ENCODE measurements at regions not wholly inside any gene's neighbourhood (a gene's known extent, or its start where the extent isn't known, plus 50 kb on each side); places are given as distances from the start of the nearest gene placed in this dataset.
A peak's percentile ranks its signal among the peaks of the same experiment; 100 is the strongest.

DNA sequence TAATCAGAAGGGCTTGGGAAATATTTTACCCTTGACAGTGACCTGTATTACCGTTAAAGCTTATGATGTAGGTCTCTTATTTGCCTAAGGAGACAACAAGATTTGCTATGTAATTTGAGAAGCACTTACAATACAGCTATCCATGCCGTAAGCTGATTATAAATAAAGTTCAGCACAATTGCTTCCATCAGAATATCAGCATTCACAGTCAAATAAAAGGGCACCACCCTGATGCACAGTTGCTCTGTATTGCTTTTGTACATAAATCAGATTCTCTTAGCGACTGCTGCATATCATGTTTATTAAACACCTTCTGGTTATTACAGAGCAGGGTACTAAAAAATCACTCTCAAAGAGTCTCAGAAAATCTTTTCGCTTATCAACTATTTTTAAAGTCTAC, 67.3 kb upstream of the VRK1 start:
- Mint-ChIP-seq H3K9me3 (no peaks in the 10 kb centered on the region), H3K36me3 (ENCODE audit: insufficient read depth in 2 of 2) (no peaks in the 10 kb centered on the region), H3K4me3 (no peak overlapping the region), H3K27me3 (ENCODE audit: low read depth) (peaks cover 30% of the 10 kb centered on the region), H3K4me1 (ENCODE audit: low read depth) (no peaks in the 10 kb centered on the region), H3K27ac (no peak overlapping the region)
- DNase-seq = no peak
- ATAC-seq (replicated peaks in 1 of 2) = no peak

DNA sequence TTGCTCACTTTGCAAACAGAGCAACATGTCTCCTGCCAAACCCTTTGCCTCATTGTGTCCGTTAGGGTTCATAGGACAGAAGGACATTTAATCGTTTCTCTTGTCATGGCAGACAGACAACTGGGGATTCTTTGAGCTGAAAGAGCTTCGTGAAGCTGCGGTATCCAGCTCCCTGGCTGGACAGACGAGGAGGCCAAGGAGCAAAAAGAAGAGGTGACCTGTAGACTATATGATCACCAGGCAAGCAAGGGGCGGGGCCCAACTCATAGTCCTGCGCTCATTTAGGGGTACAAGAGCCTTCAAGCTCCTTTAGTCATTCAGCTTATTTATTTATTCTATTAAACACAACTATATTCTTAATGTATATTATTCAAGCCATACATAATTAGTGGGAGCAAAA, 66.8 kb upstream of the VRK1 start:
- no peak overlapping the region for H3K27ac Mint-ChIP-seq
- no peaks in the 10 kb centered on the region for H3K4me1 Mint-ChIP-seq (ENCODE audit: low read depth)
- DNase-seq (no peak), ATAC-seq (replicated peaks in 1 of 2) (no peak)
- peaks cover 35% of the 10 kb centered on the region for H3K27me3 Mint-ChIP-seq (ENCODE audit: low read depth)
- no peaks in the 10 kb centered on the region for H3K9me3 Mint-ChIP-seq
- H3K4me3 Mint-ChIP-seq = no peak overlapping the region
- no peaks in the 10 kb centered on the region for H3K36me3 Mint-ChIP-seq (ENCODE audit: insufficient read depth in 2 of 2)

DNA sequence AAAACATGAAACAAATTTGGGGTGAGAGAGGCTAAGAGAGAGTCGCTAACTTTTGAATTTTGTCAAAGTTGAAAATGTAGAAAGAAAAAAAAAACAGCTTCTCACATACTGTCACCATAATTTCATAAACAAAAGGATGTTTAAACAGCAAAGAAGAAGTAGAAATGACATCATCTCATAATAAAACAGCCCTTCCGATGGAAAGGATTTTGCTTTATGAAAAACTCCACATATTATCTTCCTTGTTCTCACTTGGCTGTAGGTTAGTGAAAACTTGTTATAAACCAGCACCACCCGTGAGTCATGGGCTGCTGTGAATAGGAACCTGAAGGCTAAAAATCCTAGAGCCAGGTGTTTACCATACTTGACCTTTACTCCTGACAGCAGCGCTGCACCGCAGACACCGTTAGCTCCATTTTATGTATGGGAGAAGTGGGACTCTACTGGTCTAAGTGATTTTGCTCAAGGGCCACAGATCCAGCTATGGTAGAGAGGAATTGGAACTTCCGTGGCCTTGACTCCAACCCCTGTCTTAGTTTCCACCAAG, 63.0 kb upstream of the VRK1 start:
- Mint-ChIP-seq H3K9me3 (no peaks in the 10 kb centered on the region), H3K36me3 (ENCODE audit: insufficient read depth in 2 of 2) (no peaks in the 10 kb centered on the region), H3K4me3 (no peak overlapping the region), H3K27me3 (ENCODE audit: low read depth) (peaks cover 50% of the 10 kb centered on the region), H3K4me1 (ENCODE audit: low read depth) (peaks cover under 1% of the 10 kb centered on the region), H3K27ac (no peak overlapping the region)
- no peak for DNase-seq
- no peak for ATAC-seq (replicated peaks in 1 of 2)

DNA sequence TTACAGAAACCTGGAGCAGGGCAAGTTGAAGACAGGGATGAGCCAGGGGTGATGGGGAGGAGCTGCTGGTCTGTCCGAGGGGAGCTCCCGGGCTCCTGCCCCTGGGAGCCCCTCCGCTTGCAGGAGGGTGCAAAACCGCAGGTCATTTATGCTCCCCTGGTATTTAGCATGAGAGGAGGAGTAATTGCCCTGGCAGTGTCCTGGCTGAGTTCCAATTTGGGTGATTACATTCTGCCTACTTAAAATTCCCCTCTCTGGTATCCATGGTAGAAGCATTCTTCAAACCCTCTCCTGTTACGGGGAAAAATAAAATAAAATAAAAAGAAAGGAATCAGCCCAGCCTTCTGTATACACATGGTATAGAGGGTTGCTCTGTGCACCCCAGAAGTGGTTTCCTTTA, 61.7 kb upstream of the VRK1 start:
- H3K36me3 Mint-ChIP-seq (ENCODE audit: insufficient read depth in 2 of 2) = no peaks in the 10 kb centered on the region
- ATAC-seq (replicated peaks in 1 of 2) (no peak), DNase-seq (no peak)
- no peak overlapping the region for H3K27ac Mint-ChIP-seq
- peaks cover 5% of the 10 kb centered on the region for H3K4me1 Mint-ChIP-seq (ENCODE audit: low read depth)
- H3K4me3 Mint-ChIP-seq = no peak overlapping the region
- no peaks in the 10 kb centered on the region for H3K9me3 Mint-ChIP-seq
- H3K27me3 Mint-ChIP-seq (ENCODE audit: low read depth) = peaks cover 61% of the 10 kb centered on the region

DNA sequence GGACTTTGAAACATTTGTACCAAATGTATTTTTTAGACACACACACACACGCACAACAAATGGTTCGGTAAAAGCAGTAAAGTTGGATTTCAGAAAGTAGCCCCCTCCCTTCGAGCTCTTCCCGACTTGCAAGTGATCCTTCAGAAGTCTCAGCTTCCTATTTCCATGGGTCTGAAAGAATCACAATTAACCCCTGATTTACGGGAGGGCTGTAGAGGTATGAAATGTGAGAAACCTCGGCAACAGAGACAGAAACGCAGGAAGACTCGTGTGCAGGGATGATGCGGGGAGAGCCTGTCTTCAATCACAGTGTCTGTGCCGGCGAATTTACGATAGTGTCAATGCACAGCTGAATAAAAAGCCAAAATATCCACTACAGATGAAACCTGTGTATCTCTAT, 60.7 kb upstream of the VRK1 start:
- H3K4me1 Mint-ChIP-seq (ENCODE audit: low read depth) = peaks cover 8% of the 10 kb centered on the region
- no peak for ATAC-seq (replicated peaks in 1 of 2)
- H3K9me3 Mint-ChIP-seq = no peaks in the 10 kb centered on the region
- H3K4me3 Mint-ChIP-seq = no peak overlapping the region
- H3K36me3 Mint-ChIP-seq (ENCODE audit: insufficient read depth in 2 of 2) = no peaks in the 10 kb centered on the region
- H3K27ac Mint-ChIP-seq = no peak overlapping the region
- no peak for DNase-seq
- H3K27me3 Mint-ChIP-seq (ENCODE audit: low read depth) = peaks cover 64% of the 10 kb centered on the region

DNA sequence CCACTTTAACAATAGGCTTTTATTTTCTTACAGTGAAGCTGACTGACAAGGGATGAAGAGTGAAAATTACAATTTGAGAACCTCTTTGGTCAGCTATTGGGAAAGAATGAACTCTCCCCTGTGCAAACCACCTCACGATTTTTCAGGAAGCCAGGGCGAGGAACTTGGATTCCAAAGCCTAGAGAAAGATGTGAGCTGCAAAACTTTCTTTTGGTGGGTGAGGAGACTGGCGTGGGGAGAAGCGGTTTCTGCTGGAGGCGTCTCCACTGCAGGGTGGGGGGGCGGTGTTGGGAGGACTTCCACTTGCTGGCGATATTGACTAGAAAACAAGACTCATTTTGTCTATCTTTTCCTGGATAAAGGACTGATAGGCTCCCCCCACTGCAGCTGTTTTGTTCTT, 59.3 kb upstream of the VRK1 start:
- no peaks in the 10 kb centered on the region for H3K9me3 Mint-ChIP-seq
- no peak overlapping the region for H3K4me3 Mint-ChIP-seq
- H3K36me3 Mint-ChIP-seq (ENCODE audit: insufficient read depth in 2 of 2) = peaks cover 0 to 1% of the 10 kb centered on the region in 2 donors
- H3K4me1 Mint-ChIP-seq (ENCODE audit: low read depth) = peaks cover 17% of the 10 kb centered on the region
- H3K27me3 Mint-ChIP-seq (ENCODE audit: low read depth) = peaks cover 77% of the 10 kb centered on the region
- ATAC-seq (replicated peaks in 1 of 2) (no peak), DNase-seq (no peak)
- H3K27ac Mint-ChIP-seq = no peak overlapping the region

DNA sequence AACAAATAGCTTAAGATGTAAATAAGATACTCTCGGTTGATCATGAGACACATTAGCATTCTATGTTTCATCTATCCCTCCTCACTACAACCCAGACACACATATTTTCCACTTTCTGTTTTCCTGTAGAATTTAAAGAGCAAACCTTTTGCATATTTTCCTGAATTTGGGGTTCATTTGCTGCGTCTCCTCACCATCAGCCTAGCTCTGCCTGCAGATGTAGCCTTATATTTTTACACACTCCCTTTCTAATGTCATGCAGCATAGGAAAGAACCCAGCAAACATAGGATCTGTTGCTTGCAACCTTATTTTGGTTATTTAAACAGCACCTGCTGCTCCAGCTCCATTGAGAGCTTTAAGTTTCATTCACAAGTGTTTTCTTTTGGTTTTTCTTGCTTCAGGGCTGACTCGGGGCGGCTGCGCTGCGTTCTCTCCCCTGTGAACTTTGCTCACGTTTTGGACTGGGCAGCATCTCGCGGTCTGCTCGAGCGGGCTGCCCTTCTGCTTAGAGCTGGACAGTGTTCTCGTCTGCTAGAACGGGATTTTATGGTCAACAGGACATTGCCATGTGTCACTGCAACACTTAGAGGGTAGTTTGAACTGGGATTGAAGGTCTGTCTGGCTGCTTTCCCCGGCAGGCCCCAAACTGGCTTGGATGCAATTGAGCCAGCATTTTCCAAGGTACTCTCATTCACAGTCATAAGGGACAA, 57.8 kb upstream of the VRK1 start:
- peak overlapping the region in 1 of 2 donors; percentile 12 for H3K4me3 Mint-ChIP-seq
- no peak overlapping the region for H3K27ac Mint-ChIP-seq
- no peaks in the 10 kb centered on the region for H3K9me3 Mint-ChIP-seq
- ATAC-seq (replicated peaks in 1 of 2) (no peak), DNase-seq (no peak)
- H3K4me1 Mint-ChIP-seq (ENCODE audit: low read depth) = peaks cover 17% of the 10 kb centered on the region
- peaks cover 87% of the 10 kb centered on the region for H3K27me3 Mint-ChIP-seq (ENCODE audit: low read depth)
- H3K36me3 Mint-ChIP-seq (ENCODE audit: insufficient read depth in 2 of 2) = peaks cover 0 to 1% of the 10 kb centered on the region in 2 donors

DNA sequence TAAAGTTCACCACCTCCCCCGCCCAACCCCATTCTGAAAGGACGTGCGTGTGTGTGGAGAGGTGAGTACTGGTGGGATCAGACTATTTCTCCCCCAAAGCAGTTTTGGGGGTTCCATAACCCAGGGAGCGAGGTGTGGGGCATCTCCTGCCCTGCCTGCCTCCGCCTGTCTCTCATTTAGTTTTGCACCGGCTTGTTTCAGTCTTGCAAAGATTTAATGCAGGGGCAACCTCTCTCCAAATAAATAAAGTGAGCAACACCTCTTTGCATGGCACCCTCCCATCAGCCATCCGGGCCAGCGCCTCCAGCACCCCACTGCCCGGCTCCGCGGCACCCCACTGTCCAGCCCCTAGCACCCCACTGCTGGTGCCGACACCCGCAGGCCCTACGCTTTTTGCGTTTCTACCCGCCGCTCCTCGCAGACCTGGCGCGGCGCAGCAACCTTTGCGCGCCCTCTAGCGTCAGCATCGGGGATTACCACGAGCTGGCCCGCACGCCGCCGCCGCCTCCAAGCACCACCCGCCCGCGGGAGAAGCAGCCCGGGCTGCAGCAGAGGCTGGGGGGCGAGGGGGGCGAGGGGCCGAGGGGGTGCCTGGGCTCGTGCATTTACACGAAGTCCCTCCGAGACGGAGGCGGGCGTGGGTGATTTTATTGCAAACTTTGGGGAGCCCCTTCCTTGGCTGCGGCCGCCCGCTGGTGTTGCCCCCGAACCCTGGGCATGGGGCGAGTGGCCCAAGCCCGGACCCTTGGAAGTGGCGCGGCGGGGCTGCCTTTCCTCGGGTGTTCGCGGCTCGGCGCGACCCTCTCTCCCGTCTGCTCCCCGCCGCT, 55.8 kb upstream of the VRK1 start:
- H3K36me3 Mint-ChIP-seq (ENCODE audit: insufficient read depth in 2 of 2) = peaks cover 0 to 1% of the 10 kb centered on the region in 2 donors
- no peak overlapping the region for H3K27ac Mint-ChIP-seq
- no peaks in the 10 kb centered on the region for H3K9me3 Mint-ChIP-seq
- peaks cover 17% of the 10 kb centered on the region for H3K4me1 Mint-ChIP-seq (ENCODE audit: low read depth)
- DNase-seq (peak; percentile 77 to 84), ATAC-seq (replicated peaks in 1 of 2) (peak; percentile 82 to 88)
- H3K27me3 Mint-ChIP-seq (ENCODE audit: low read depth) = peaks cover 87% of the 10 kb centered on the region
- peak overlapping the region; percentile 81 to 88 for H3K4me3 Mint-ChIP-seq

DNA sequence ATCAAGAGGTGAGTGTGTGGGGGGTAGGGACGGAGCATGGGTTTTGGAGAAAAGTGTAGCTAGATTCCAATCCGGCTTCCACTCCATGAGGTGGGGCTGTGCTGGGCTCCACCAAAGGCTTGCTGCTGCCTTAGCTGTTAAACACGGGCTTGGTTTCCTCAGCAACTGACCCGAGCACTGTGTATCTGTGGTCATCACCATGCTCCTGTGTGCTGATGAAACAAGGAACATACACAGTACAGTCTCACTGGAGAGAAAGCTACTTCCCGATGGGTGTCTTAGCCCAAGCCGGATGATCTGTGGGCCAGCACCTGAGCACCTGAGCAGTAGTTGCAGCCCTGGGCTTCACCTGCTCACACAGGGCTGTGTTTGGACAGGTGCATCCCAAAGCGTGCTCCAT, 52.9 kb upstream of the VRK1 start:
- ATAC-seq (replicated peaks in 1 of 2) (no peak), DNase-seq (no peak)
- Mint-ChIP-seq H3K36me3 (ENCODE audit: insufficient read depth in 2 of 2) (peaks cover 0 to 1% of the 10 kb centered on the region in 2 donors), H3K27ac (no peak overlapping the region), H3K4me3 (no peak overlapping the region), H3K4me1 (ENCODE audit: low read depth) (peaks cover 15% of the 10 kb centered on the region), H3K9me3 (no peaks in the 10 kb centered on the region), H3K27me3 (ENCODE audit: low read depth) (peaks cover 58% of the 10 kb centered on the region)

DNA sequence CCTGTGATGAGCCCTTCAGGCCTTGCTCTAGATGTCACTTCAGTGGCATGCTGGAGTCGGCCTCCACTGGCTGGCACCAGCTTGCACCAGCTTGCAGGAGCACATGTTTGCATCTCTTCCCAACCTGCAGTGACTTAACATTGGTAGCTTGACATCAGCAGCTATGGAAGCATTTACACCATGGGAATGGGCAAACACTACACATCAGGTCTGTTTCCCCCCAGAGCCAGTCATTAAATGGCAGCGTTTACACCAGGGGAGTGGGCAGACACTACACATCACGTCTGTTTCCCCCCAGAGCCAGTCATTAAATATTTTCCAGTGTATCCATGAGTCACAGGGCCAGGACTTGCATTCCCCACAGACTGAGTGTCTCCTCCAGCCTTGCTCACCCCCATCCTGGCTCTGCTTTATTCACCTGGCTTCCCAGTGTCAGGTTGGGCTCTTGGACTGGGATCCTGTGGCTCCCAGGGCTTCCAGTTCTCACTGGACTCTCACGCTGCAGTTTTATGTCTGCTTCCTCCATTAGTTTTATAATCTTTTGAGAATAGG, 51.6 kb upstream of the VRK1 start:
- Mint-ChIP-seq H3K36me3 (ENCODE audit: insufficient read depth in 2 of 2) (peaks cover 0 to 1% of the 10 kb centered on the region in 2 donors), H3K27me3 (ENCODE audit: low read depth) (peaks cover 48% of the 10 kb centered on the region), H3K27ac (no peak overlapping the region), H3K4me3 (no peak overlapping the region), H3K9me3 (no peaks in the 10 kb centered on the region), H3K4me1 (ENCODE audit: low read depth) (peaks cover 12% of the 10 kb centered on the region)
- DNase-seq (no peak), ATAC-seq (replicated peaks in 1 of 2) (no peak)

DNA sequence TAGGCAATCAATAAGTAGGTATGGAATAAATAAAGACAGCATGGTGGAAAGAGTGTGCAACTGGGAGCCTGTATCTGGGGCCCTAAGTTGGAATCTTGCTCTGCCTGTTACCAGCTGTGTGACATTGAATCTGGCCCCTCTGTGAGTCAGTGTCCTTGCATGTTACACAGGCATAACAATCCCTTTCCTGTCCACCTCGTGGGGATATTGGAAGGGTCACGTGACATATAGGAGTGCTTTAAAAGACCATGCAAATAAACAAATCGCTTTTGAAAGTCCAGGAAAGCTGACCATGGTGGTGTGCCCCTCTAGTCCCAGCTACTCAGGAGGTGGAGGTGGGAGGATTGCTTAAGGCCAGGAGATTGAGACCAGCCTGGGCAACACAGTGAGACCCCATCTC, 51.1 kb upstream of the VRK1 start:
- H3K9me3 Mint-ChIP-seq = no peaks in the 10 kb centered on the region
- no peak for DNase-seq
- H3K27me3 Mint-ChIP-seq (ENCODE audit: low read depth) = peaks cover 45% of the 10 kb centered on the region
- H3K36me3 Mint-ChIP-seq (ENCODE audit: insufficient read depth in 2 of 2) = peaks cover 0 to 1% of the 10 kb centered on the region in 2 donors
- no peak overlapping the region for H3K4me3 Mint-ChIP-seq
- no peak for ATAC-seq (replicated peaks in 1 of 2)
- no peak overlapping the region for H3K27ac Mint-ChIP-seq
- H3K4me1 Mint-ChIP-seq (ENCODE audit: low read depth) = peaks cover 11% of the 10 kb centered on the region

DNA sequence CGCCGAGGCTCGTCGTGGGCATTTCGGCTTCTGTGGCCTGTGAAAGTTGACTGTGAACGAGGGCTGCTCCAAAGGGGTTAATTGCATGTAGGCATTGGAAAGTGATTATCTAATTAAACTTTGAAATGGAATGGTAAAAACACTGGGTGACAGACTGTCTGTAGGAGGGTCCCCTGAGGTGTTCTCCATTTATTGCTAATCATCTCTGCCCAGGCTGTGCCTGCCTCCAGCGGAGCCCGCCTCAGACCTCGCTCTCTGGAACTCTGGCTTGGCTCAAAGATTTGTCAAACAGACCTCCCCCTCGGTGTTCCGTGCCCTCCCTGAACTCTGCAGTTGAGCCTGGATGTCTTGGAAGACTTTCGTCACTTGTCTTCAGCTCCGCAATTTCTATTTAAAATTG, 50.2 kb upstream of the VRK1 start:
- Mint-ChIP-seq H3K4me3 (no peak overlapping the region), H3K9me3 (no peaks in the 10 kb centered on the region), H3K4me1 (ENCODE audit: low read depth) (peaks cover 5% of the 10 kb centered on the region), H3K27ac (no peak overlapping the region), H3K36me3 (ENCODE audit: insufficient read depth in 2 of 2) (peaks cover 0 to under 1% of the 10 kb centered on the region in 2 donors), H3K27me3 (ENCODE audit: low read depth) (peaks cover 41% of the 10 kb centered on the region)
- DNase-seq = no peak
- ATAC-seq (replicated peaks in 1 of 2) = no peak
